ENCODE measurements at regions not wholly inside any gene's neighbourhood (a gene's known extent, or its start where the extent isn't known, plus 50 kb on each side); places are given as distances from the start of the nearest gene placed in this dataset.

- H3K79me2 ChIP-seq (ENCODE audit: insufficient read depth, low read length): peaks cover 35% of the 10 kb centered on the region; the same call in 1 of the 2 replicates
- no peak overlapping the region for H2AFZ ChIP-seq (ENCODE audit: low read length)
- no peaks in the 10 kb centered on the region for H3K9me3 ChIP-seq (ENCODE audit: insufficient read depth, low read depth, low read length)
- TF ChIP-seq EZH2phosphoT487 (IDR thresholded peaks at IDR 0.05; ENCODE audit: borderline replicate concordance) (no peak), CTCF (conservative IDR thresholded peaks at IDR 0.05; ENCODE audit: low read length) (no peak)
- peaks cover 6% of the 10 kb centered on the region for H4K20me1 ChIP-seq (ENCODE audit: insufficient read depth, low read length, poor library complexity, severe bottlenecking)
- H3K36me3 ChIP-seq (ENCODE audit: insufficient read depth, low read length): peaks cover 58% of the 10 kb centered on the region; the same call in 1 of the 2 replicates
- no peak overlapping the region for H3K4me2 ChIP-seq (ENCODE audit: low read depth, low read length, poor library complexity, severe bottlenecking)
- H3K9me2 ChIP-seq (replicated peaks; ENCODE audit: low read depth, low read length): no peaks in the 10 kb centered on the region
- H3K9ac ChIP-seq (ENCODE audit: low read depth, low read length, poor library complexity, severe bottlenecking): no peak overlapping the region
- H3F3A ChIP-seq (ENCODE audit: low read depth): no peaks in the 10 kb centered on the region
- no peak overlapping the region for H3K4me3 ChIP-seq (ENCODE audit: low read length, poor library complexity, severe bottlenecking)
- H3K4me1 ChIP-seq (ENCODE audit: insufficient read depth, low read length, poor library complexity, severe bottlenecking): peaks cover 10% of the 10 kb centered on the region
- H3K27me3 ChIP-seq (ENCODE audit: insufficient read depth, low read length, poor library complexity, severe bottlenecking): no peaks in the 10 kb centered on the region
These were observed 81.0 kb downstream of the NCOR2 start for GRCh38 chr12:124486346-124486963.

- H3K79me2 ChIP-seq (ENCODE audit: insufficient read depth, low read length): peaks cover 26% of the 10 kb centered on the region; the same call in 1 of the 2 replicates
- TF ChIP-seq CTCF (conservative IDR thresholded peaks at IDR 0.05; ENCODE audit: low read length): no peak
- no peak for TF ChIP-seq EZH2phosphoT487 (IDR thresholded peaks at IDR 0.05; ENCODE audit: borderline replicate concordance)
- H3F3A ChIP-seq (ENCODE audit: low read depth): no peaks in the 10 kb centered on the region
- no peaks in the 10 kb centered on the region for H3K9me3 ChIP-seq (ENCODE audit: insufficient read depth, low read depth, low read length)
- H3K9me2 ChIP-seq (replicated peaks; ENCODE audit: low read depth, low read length): no peaks in the 10 kb centered on the region
- H3K27me3 ChIP-seq (ENCODE audit: insufficient read depth, low read length, poor library complexity, severe bottlenecking): no peaks in the 10 kb centered on the region
- H3K4me3 ChIP-seq (ENCODE audit: low read length, poor library complexity, severe bottlenecking): no peak overlapping the region
- peaks cover 9% of the 10 kb centered on the region for H4K20me1 ChIP-seq (ENCODE audit: insufficient read depth, low read length, poor library complexity, severe bottlenecking)
- H3K9ac ChIP-seq (ENCODE audit: low read depth, low read length, poor library complexity, severe bottlenecking): no peak overlapping the region
- H2AFZ ChIP-seq (ENCODE audit: low read length): no peak overlapping the region
- H3K4me2 ChIP-seq (ENCODE audit: low read depth, low read length, poor library complexity, severe bottlenecking): no peak overlapping the region
- peaks cover 16% of the 10 kb centered on the region for H3K4me1 ChIP-seq (ENCODE audit: insufficient read depth, low read length, poor library complexity, severe bottlenecking)
- peaks cover 56% of the 10 kb centered on the region; the same call in 1 of the 2 replicates for H3K36me3 ChIP-seq (ENCODE audit: insufficient read depth, low read length)
These were observed 82.0 kb downstream of the NCOR2 start for GRCh38 chr12:124485371-124485770.

- H3K79me2 ChIP-seq (ENCODE audit: insufficient read depth, low read length): peaks cover 21% of the 10 kb centered on the region; the same call in 1 of the 2 replicates
- peaks cover 16% of the 10 kb centered on the region for H3K4me1 ChIP-seq (ENCODE audit: insufficient read depth, low read length, poor library complexity, severe bottlenecking)
- H3K36me3 ChIP-seq (ENCODE audit: insufficient read depth, low read length): peaks cover 51% of the 10 kb centered on the region; the same call in 1 of the 2 replicates
- no peak overlapping the region for H3K9ac ChIP-seq (ENCODE audit: low read depth, low read length, poor library complexity, severe bottlenecking)
- H3K27me3 ChIP-seq (ENCODE audit: insufficient read depth, low read length, poor library complexity, severe bottlenecking): no peaks in the 10 kb centered on the region
- H3K9me2 ChIP-seq (replicated peaks; ENCODE audit: low read depth, low read length): no peaks in the 10 kb centered on the region
- no peak overlapping the region for H2AFZ ChIP-seq (ENCODE audit: low read length)
- H3K4me3 ChIP-seq (ENCODE audit: low read length, poor library complexity, severe bottlenecking): no peak overlapping the region
- no peaks in the 10 kb centered on the region for H3F3A ChIP-seq (ENCODE audit: low read depth)
- H3K9me3 ChIP-seq (ENCODE audit: insufficient read depth, low read depth, low read length): no peaks in the 10 kb centered on the region
- peaks cover 9% of the 10 kb centered on the region for H4K20me1 ChIP-seq (ENCODE audit: insufficient read depth, low read length, poor library complexity, severe bottlenecking)
- H3K4me2 ChIP-seq (ENCODE audit: low read depth, low read length, poor library complexity, severe bottlenecking): no peak overlapping the region
- TF ChIP-seq EZH2phosphoT487 (IDR thresholded peaks at IDR 0.05; ENCODE audit: borderline replicate concordance): no peak
- no peak for TF ChIP-seq CTCF (conservative IDR thresholded peaks at IDR 0.05; ENCODE audit: low read length)
These were observed 82.9 kb downstream of the NCOR2 start for GRCh38 chr12:124484526-124484953.

All from Loucy (cell line).